Panc1 (cell line): ENCODE measurements at regions not wholly inside any gene's neighbourhood (a gene's known extent, or its start where the extent isn't known, plus 50 kb on each side); places are given as distances from the start of the nearest gene placed in this dataset.

Experiments
- CTCF ChIP-seq: fragments of 450-650 bp; IDR thresholded peaks from 2 replicates; pipeline ENCODE4 v1.5.1; 2017; ENCODE audit warnings: mild to moderate bottlenecking
- POLR2AphosphoS5 ChIP-seq: IDR thresholded peaks from 2 replicates; pipeline ENCODE4 v1.6.1; 2012; ENCODE audit warnings: mild to moderate bottlenecking, low read depth, low read length, moderate library complexity
- REST ChIP-seq, 2 experiments: IDR thresholded peaks; 2 replicates each; pipeline ENCODE4 v1.6.1; 2011 to 2012; ENCODE audit warnings: low read depth in 2 of 2, control low read depth in 1 of 2, low read length in 1 of 2, mild to moderate bottlenecking in 1 of 2, moderate library complexity in 1 of 2; ENCODE audit not compliant: insufficient read depth in 1 of 2
- SIN3A ChIP-seq: IDR thresholded peaks from 2 replicates; pipeline ENCODE4 v1.6.1; 2012; ENCODE audit warnings: low read depth, mild to moderate bottlenecking, low read length, moderate library complexity, borderline replicate concordance; ENCODE audit not compliant: insufficient read depth
- TCF7L2 ChIP-seq: IDR thresholded peaks from 2 replicates; pipeline ENCODE4 v1.6.1; 2011; ENCODE audit warnings: mild to moderate bottlenecking, low read depth, low read length, inconsistent platforms

GRCh38 chr5:67287510-67288268, 91.1 kb upstream of the CD180 start:
- no peak for TF ChIP-seq CTCF
- TF ChIP-seq TCF7L2 = no peak
- no peak for TF ChIP-seq REST (IDR thresholded peaks at IDR 0.05; ENCODE audit: insufficient read depth in 1 of 2, low read depth in 2 of 2, low read length in 1 of 2)
- TF ChIP-seq POLR2AphosphoS5 = no peak
- TF ChIP-seq SIN3A = no peak
